Ecto neural progenitor cell (in vitro differentiated cells): ENCODE measurements at regions not wholly inside any gene's neighbourhood (a gene's known extent, or its start where the extent isn't known, plus 50 kb on each side); places are given as distances from the start of the nearest gene placed in this dataset.
"Not testable (repeated sequence)": the region's sequence is repeated elsewhere in the genome, so short reads cannot be mapped to it uniquely, and the experiment has no call there.

Source experiments
- DNase-seq: peaks from one replicate; pipeline ENCODE4 v3.0.0-alpha.2; 2018; ENCODE audit warnings: low spot score

DNA sequence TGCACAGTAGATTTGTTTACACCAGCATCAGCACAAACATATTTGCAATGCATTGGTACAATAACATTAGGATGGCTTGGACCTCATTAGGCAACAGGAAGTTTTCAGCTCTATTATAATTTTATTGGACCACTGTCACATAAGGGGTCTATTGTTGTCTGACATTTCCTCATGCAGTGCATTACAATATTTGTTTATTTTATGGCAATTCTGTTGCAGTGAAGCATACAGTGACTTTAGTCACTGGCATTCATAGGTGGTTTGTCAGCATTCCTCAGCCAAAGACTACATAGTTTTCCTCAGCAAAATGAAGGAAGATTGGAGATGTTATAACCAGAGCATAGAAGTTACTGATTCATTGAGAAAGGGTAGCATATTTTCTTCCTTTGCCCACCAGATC lies 1732.9 kb downstream of the PCDH9 start:
- no peak for DNase-seq

- not testable (repeated sequence) for DNase-seq
Observed at GRCh38 chr13:65490725-65491124, 1739.4 kb downstream of the PCDH9 start.

DNA sequence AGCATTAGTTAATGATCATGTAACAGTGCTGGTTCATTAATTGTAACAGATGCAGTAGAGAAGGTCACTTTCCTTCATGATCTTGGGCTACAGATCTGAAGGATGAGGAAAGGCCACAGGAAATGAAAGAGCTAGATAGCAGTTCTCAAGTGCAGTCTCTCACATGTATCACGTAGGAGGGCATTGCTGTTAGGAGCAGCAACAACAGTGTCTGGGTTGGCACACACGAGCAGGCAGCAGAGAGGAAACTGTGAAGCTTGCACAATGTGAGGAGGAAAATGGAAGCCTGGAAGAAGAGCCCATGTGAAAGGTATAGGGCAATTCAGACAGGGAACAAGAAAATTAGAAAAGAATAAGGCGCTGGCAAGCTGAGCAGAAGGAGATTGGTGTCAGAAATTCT lies 1741.5 kb downstream of the PCDH9 start:
- no peak for DNase-seq

DNA sequence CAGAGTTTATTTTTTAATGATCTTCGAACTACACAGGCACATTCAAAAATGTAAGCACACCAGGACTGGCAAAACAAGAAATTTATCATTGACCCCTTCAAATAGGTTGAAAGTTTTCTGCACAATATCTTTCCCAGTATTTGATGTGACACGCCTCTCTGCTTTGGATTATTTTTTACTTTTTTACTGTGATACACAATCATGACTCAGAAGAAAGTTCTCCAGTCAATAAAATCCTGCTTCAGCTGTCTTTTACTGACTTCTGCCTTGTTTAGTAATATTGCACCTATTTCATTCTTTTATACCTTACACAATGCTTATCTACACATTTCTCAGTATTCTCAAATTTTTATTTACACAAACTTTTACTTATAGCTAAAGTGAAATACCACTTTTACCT lies 1750.4 kb downstream of the PCDH9 start:
- no peak for DNase-seq

DNA sequence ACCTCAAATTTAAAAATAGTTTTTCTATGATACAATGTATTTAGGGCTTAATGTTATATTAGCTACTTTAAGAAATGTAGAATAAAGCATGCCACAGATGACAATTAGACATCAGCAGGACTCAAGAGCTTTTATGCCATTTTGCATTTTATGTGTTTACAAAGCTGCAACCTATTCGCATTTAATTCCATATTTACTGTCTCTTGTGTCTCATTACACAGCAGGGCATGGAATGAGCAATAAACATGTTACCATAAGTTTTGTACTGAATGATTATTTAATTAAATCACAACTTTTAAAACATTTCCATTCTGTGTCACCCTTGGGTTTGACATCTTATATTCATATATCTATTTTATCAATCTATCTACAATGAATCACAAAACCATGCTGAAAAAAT lies 1756.9 kb downstream of the PCDH9 start:
- no peak for DNase-seq

- no peak for DNase-seq
Observed at GRCh38 chr13:65472336-65472735, 1757.8 kb downstream of the PCDH9 start.

DNA sequence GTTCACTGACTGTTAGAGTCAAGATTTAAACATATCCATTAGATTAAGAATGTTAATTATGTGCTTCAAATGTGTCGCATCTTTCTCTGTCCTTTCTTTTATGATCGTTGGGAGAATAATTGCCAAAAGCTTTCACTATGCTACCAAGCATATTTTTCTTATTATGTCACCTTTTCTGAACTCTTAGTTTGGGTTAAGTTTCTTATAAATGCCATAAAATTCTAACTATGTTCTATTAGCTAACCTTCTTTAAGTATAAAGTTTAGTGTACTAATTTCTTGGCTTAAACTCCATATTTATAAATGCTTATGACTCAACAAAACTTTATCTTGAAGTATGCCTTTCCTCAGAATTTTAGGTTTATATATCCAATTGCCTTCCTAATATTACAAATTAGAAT lies 1759.4 kb downstream of the PCDH9 start:
- DNase-seq = no peak

- no peak for DNase-seq
Observed at GRCh38 chr13:65468628-65469027, 1761.5 kb downstream of the PCDH9 start.

- no peak for DNase-seq
Observed at GRCh38 chr13:65461590-65461989, 1768.5 kb downstream of the PCDH9 start.

DNA sequence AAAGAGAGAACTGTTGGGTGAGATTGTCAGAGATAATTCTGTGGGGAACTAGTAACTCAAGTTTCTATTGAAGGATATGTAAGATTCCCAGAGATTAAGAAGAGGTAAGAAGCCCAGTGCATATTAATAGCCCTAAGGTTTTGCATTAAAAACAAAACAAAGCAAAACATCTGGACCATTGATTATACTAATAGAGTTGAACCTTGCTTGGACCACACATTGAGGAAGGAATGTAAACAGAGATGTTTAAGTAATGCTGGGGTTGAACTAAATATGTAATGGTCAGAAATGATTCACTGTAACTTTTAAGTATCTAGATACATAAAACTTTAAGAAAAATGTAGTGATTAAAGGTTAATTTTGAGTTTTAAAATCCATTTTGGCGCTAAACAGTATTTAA lies 1770.0 kb downstream of the PCDH9 start:
- no peak for DNase-seq

GRCh38 chr13:65456150-65456912 lies 1773.8 kb downstream of the PCDH9 start:
- DNase-seq = no peak

DNA sequence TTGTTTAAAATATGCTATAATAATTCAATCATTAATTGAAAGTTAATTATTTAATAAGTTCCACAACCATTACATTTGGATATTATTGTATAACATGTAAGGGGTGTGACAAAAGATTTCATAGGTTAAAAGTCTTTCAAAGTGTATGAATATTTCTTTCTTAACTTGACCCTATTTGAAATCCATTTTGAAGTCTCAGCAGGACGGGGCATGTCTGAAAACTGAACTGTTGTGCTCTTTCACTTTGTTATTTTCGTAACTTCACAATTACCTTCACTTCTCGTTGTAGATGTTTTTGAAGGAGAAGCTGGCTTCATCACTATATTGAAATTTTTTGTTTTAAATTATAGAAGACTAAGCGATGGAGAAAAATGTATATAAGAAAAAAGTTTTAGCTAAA lies 1775.7 kb downstream of the PCDH9 start:
- DNase-seq = no peak

GRCh38 chr13:65453982-65454381 lies 1776.2 kb downstream of the PCDH9 start:
- DNase-seq = no peak

GRCh38 chr13:65445340-65445739 lies 1784.8 kb downstream of the PCDH9 start:
- no peak for DNase-seq

DNA sequence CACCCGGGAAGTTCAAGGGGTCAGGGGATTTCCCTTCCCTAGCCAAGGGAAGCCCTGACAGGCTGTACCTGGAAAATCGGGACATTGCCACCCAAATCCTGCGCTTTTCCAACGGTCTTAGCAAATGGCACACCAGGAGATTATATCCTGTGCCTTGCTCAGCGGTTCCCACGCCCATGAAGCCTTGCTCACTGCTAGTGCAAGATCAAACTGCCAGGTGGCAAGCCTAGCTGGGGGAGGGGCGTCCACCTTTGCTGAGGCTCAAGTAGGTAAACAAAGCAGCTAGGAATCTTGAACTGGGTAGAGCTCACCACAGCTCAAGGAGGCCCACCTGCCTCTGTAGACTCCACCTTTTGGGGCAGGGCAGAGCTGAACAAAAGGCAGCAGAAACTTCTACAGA lies 1794.5 kb downstream of the PCDH9 start:
- no peak for DNase-seq

GRCh38 chr13:65417953-65418352 lies 1812.2 kb downstream of the PCDH9 start:
- DNase-seq = no peak

DNA sequence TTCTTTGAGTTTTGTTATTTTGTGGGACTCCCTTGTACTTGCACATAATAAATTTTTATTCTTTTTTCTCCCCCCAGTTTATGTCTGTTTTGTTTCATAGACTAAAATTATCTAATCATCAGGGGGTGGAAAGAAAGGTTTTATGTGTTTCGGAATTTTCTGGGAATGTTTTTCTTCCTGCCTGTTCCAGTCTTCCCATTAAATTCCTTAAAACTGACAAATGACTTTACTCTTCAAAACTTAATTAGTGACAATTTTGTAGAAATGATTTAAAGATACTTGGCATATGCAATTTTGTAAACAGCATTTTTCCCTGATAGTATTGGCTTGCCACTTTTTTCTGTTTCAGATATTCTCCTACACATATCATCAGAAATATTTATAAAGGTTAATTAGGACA lies 1813.4 kb downstream of the PCDH9 start:
- DNase-seq = no peak

- DNase-seq = no peak
Observed at GRCh38 chr13:65414187-65414586, 1815.9 kb downstream of the PCDH9 start.

- no peak for DNase-seq
Observed at GRCh38 chr13:65411521-65411920, 1818.6 kb downstream of the PCDH9 start.

DNA sequence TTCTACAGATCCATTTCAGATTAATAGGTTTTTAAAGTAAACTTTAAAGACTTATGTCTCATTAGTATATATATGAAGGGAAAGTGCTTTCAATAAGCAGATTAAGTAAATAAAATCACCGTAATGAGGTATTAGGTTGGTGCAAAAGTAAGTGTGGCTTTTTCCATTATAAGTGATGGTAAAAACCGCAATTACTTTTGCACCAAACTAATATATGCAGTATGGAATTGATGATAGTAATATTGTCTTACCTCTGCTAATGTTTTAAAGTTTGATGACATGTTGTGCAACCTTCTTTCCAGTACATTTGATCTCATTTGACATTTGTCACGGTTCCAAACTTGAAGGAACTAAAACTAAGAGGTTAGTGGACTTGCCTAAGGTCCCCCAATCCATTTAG lies 1819.3 kb downstream of the PCDH9 start:
- no peak for DNase-seq

DNA sequence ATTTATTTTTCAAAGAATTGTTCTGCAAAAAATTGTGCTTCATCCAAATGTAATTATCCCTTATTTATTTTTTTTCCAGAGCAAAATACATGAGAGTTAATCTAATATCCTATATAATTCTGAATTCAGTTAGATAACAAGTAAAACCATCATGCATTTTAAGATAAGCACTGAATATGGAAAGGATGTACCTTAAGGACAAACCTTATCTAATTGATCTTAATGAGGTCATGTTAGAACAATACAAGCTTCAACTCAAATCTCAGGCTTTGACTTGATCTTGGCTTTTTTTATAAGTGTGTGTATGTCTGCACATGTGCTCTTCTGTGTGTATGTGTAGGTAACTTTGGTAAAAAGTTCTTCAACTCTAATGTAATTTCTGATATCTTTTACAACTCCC lies 1828.8 kb downstream of the PCDH9 start:
- DNase-seq = no peak

GRCh38 chr13:65400702-65401101 lies 1829.4 kb downstream of the PCDH9 start:
- no peak for DNase-seq

DNA sequence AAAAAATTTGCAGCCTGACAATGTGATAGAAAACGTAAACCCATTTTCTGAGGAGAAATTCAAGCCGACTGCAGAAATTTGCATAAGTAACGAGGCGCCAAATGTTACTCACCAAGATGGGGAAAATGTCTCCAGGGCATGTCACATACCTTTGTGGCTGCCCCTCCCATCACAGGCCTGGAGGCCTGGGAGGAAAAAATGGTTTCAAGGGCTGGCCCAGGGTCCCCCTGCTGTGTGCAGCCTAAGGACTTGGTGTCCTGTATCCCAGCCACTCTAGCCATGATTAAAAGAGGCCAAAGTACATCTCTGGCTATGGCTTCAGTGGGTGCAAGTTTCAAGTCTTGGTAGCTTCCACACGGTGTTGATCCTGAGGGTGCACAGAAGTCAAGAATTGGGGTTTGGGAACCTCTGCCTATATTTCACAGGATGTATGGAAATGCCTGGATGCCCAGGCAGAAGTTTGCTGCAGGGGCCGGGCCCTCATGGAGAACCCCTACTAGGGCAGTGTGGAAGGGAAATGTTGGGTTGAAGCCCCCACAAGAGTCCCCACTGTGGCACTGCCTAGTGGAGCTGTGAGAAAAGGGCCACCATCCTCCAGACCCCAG lies 1842.3 kb downstream of the PCDH9 start:
- DNase-seq = no peak

DNA sequence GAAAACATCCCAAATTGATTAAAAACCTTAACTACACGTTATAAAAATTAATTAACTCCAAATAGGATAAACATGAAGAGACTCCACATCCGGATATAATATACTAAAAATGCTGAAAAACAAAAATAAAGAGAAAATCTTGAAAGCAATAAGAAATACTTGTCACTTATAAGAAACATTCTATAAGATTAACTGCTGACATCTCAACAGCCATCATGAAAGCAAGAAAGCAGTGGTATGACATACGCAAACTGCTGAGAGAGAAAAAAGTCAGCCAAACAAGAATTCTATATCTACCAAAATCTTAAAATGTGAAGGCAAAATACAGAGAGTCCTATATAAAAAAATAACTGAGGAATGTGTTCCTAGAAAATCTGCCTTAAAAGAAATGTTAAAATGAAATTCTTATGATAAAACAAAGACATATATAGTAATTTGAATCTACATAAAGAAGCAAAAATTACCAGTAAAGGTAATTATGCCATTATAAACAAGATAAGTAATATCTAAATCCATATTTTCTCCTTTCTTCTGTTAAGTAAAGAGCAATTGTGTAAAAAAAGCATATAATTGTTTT lies 1851.1 kb downstream of the PCDH9 start:
- DNase-seq = no peak
